A673 (cell line): ENCODE measurements at regions not wholly inside any gene's neighbourhood (a gene's known extent, or its start where the extent isn't known, plus 50 kb on each side); places are given as distances from the start of the nearest gene placed in this dataset.

ENCODE experiments used
- BruUV-seq: library from RNA; stranded (reverse); fragments of 400-500 nt; replicated peaks from 2 replicates; lab custom pipeline; 2021; lab: Mats Ljungman, UMichigan
- CTCF ChIA-PET: fragments of 300-600 bp; sonication (Branson Sonifier 250); formaldehyde crosslinking; loops from one replicate; lab custom pipeline; 2022; ENCODE audit warnings: antibody characterized with exemption; lab: Charles Lee
- POLR2A ChIA-PET: fragments of 300-600 bp; sonication (Branson Sonifier 250); formaldehyde crosslinking; loops from one replicate; lab custom pipeline; 2022; ENCODE audit warnings: antibody characterized with exemption; ENCODE audit not compliant: low non-redundant PET; lab: Charles Lee
- DNase-seq: peaks from one replicate; pipeline ENCODE4 v3.0.0-alpha.2; 2015; ENCODE audit warnings: low spot score
- H3K27ac ChIP-seq: fragments of 200-600 bp; sonication (generic); 2 replicates; pipeline ENCODE4 v1.5.1; 2016; ENCODE audit warnings: mixed run types, low read depth, mild to moderate bottlenecking, mixed read lengths, antibody characterized with exemption, low read length; ENCODE audit not compliant: poor library complexity, severe bottlenecking
- H3K27me3 ChIP-seq: fragments of 200-600 bp; sonication (generic); replicated peaks from 2 replicates; pipeline ENCODE4 v1.6.1; 2017; ENCODE audit warnings: mixed run types, low read depth, mild to moderate bottlenecking, mixed read lengths, antibody characterized with exemption, low read length; ENCODE audit not compliant: insufficient read depth, poor library complexity
- H3K36me3 ChIP-seq: fragments of 200-600 bp; sonication (generic); 2 replicates; pipeline ENCODE4 v1.6.1; 2016; ENCODE audit warnings: mixed run types, mild to moderate bottlenecking, mixed read lengths, antibody characterized with exemption, low read length; ENCODE audit not compliant: insufficient read depth, poor library complexity, severe bottlenecking
- H3K4me1 ChIP-seq: fragments of 200-600 bp; sonication (generic); 2 replicates; pipeline ENCODE4 v1.6.1; 2017; ENCODE audit warnings: mixed run types, mild to moderate bottlenecking, mixed read lengths, antibody characterized with exemption, low read length; ENCODE audit not compliant: insufficient read depth, poor library complexity, severe bottlenecking
- H3K4me3 ChIP-seq: fragments of 200-600 bp; sonication (generic); 2 replicates; pipeline ENCODE4 v1.5.1; 2016; ENCODE audit warnings: low read depth, mixed run types, mild to moderate bottlenecking, mixed read lengths, low read length; ENCODE audit not compliant: poor library complexity, severe bottlenecking
- H3K9me3 ChIP-seq: fragments of 200-600 bp; sonication (generic); 2 replicates; pipeline ENCODE4 v1.6.1; 2016; ENCODE audit warnings: mixed run types, low read depth, mild to moderate bottlenecking, mixed read lengths, antibody characterized with exemption, low read length; ENCODE audit not compliant: poor library complexity, severe bottlenecking
- CTCF ChIP-seq: fragments of 300-800, 200-600 bp; sonication (generic); conservative IDR thresholded peaks from 2 replicates; pipeline ENCODE4 v1.5.1; 2017; ENCODE audit warnings: low read depth, mild to moderate bottlenecking, antibody characterized with exemption, low read length, moderate library complexity, mixed read lengths
- EZH2 ChIP-seq: fragments of 200-600 bp; sonication (generic); IDR thresholded peaks from 2 replicates; pipeline ENCODE4 v1.6.1; 2017; ENCODE audit warnings: borderline replicate concordance, low read depth, mild to moderate bottlenecking, mixed read lengths, antibody characterized with exemption, low read length; ENCODE audit not compliant: poor library complexity, severe bottlenecking
- intact Hi-C: fragments of 100-400 bp; cut with micrococcal nuclease; formaldehyde crosslinking; loops from one replicate; pipeline ENCODE4 v1.10.0; 2022; ENCODE audit not compliant: unreplicated experiment

DNA sequence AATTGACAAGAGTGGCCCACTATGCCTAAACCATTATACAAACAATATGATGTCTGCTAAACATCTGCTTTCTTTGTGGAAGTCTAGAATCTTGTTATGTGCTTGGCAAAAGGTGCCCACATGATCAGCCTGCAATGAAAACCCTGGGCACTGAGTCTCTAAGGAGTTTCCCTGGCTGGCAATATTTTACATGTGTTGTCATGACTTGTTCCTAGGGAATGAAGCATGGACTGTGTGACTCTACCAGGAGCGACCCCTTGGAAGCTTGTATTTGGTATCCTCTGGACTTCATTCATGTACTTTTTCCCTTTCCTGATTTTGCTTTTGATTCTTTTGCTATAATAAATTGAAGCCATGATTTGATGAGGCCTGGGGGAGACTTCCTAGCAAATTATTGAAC is 324.9 kb downstream of the HHIPL2 start:
- TF ChIP-seq CTCF = no peak
- H3K9me3 ChIP-seq = no peaks in the 10 kb centered on the region
- no peaks in the 10 kb centered on the region for H3K4me1 ChIP-seq
- POLR2A ChIA-PET = no interaction called here
- CTCF ChIA-PET = no interaction called here
- DNase-seq = no peak
- H3K27ac ChIP-seq = no peak overlapping the region
- no TSS peak for BruUV-seq
- intact Hi-C loops = no loop called here
- H3K36me3 ChIP-seq = no peaks in the 10 kb centered on the region
- H3K4me3 ChIP-seq = no peak overlapping the region
- no peaks in the 10 kb centered on the region for H3K27me3 ChIP-seq

DNA sequence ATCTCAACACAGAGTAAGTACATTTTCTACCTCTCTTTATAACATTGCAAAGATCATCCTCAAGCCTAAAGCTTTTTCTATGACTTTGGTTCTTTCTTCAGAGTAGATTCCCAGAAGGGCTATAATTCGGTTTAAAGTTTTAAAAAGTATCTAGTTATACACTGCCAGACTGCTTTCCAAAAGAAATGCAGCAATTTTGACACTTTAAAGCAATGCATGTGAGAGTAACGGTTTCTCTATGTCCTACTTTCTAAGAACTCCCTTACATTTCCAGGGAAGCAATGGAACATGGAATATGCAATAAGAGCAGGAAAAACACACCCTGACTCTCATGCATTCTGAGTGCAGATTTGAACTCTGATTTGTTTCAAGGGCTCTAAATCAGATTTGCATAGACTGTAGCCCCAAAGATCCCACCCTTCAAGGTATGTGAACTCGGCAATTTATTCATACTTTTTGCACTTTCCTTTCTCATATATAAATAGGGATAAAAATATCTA is 331.6 kb downstream of the HHIPL2 start:
- intact Hi-C loops = no loop called here
- ChIA-PET POLR2A (no interaction called here), CTCF (no interaction called here)
- no TSS peak for BruUV-seq
- Histone ChIP-seq H3K36me3 (no peaks in the 10 kb centered on the region), H3K4me3 (no peak overlapping the region), H3K4me1 (no peaks in the 10 kb centered on the region), H3K27me3 (no peaks in the 10 kb centered on the region), H3K27ac (no peak overlapping the region), H3K9me3 (no peaks in the 10 kb centered on the region)
- DNase-seq = no peak
- TF ChIP-seq EZH2 = no peak
- no peak for TF ChIP-seq CTCF

- Histone ChIP-seq H3K27ac (no peak overlapping the region), H3K36me3 (no peaks in the 10 kb centered on the region), H3K27me3 (no peaks in the 10 kb centered on the region), H3K4me1 (no peaks in the 10 kb centered on the region), H3K4me3 (no peak overlapping the region), H3K9me3 (no peaks in the 10 kb centered on the region)
- no peak for DNase-seq
- TF ChIP-seq CTCF (no peak), EZH2 (no peak)
- ChIA-PET CTCF (no interaction called here), POLR2A (no interaction called here)
- no TSS peak for BruUV-seq
- intact Hi-C loops = no loop called here
Observed at GRCh38 chr1:222210776-222211175, 337.1 kb downstream of the HHIPL2 start.
